ENCODE measurements at regions not wholly inside any gene's neighbourhood (a gene's known extent, or its start where the extent isn't known, plus 50 kb on each side); places are given as distances from the start of the nearest gene placed in this dataset.

DNA sequence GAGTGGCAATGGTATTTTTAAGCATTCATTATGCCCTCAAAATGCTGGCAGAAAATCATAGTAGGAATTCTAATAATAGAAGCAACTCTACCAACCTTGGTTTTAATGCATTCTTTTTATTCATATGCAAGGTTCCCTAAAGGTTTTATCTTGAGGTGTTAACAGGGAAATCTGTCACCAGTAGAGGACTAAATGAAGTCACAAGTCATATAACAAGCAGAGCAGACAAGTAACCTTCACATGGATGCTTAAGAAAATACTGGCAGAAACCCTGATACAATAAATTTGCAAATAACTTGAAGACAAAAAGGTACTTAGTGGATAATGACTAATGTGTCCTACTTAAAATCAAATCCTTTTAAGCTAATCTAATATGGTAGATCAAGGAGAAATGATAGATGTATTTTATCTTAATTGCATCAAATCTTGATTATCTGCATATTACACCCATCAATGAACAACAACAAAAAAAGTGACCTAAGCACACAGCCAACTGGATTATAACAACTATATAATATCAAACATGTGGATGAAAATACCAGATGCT, 73.3 kb downstream of the RFC3 start:
- H3K27me3 ChIP-seq (ENCODE audit: control insufficient read depth, insufficient read depth, low read length): no peaks in the 10 kb centered on the region
- no peaks in the 10 kb centered on the region for H3K4me1 ChIP-seq (ENCODE audit: control insufficient read depth, insufficient read depth, low read length)
- no peaks in the 10 kb centered on the region for H3K9me3 ChIP-seq (ENCODE audit: control insufficient read depth, insufficient read depth, low read length)
- no peaks in the 10 kb centered on the region for H3K36me3 ChIP-seq (ENCODE audit: control insufficient read depth, insufficient read depth, low read length)
- no peak overlapping the region for H3K9ac ChIP-seq (ENCODE audit: low read depth, low read length)
- no peak overlapping the region for H3K4me3 ChIP-seq (ENCODE audit: low read depth, low read length)

DNA sequence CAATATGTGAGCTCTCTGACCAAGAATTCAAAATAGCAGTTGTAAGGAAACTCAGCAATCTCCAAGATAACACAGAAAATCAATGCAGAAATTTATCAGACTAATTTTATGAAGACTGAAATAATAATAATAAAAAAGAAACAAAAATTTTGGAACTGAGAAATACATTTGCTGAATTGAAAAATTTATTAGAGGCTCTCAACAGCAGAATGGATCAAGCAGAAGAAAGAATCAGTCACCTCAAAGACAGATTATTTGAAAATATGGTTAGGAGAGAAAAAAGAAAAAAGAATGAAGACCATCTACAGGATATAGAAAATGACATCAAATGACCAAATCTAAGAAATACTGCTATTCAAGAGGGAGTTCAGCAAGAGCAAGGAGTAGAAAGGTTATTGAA, 75.6 kb downstream of the RFC3 start:
- Histone ChIP-seq H3K9ac (ENCODE audit: low read depth, low read length) (no peak overlapping the region), H3K4me3 (ENCODE audit: low read depth, low read length) (no peak overlapping the region), H3K36me3 (ENCODE audit: control insufficient read depth, insufficient read depth, low read length) (no peaks in the 10 kb centered on the region), H3K27me3 (ENCODE audit: control insufficient read depth, insufficient read depth, low read length) (no peaks in the 10 kb centered on the region), H3K4me1 (ENCODE audit: control insufficient read depth, insufficient read depth, low read length) (no peaks in the 10 kb centered on the region), H3K9me3 (ENCODE audit: control insufficient read depth, insufficient read depth, low read length) (no peaks in the 10 kb centered on the region)

- Histone ChIP-seq H3K4me1 (ENCODE audit: control insufficient read depth, insufficient read depth, low read length) (no peaks in the 10 kb centered on the region), H3K27me3 (ENCODE audit: control insufficient read depth, insufficient read depth, low read length) (no peaks in the 10 kb centered on the region), H3K9ac (ENCODE audit: low read depth, low read length) (no peak overlapping the region), H3K9me3 (ENCODE audit: control insufficient read depth, insufficient read depth, low read length) (no peaks in the 10 kb centered on the region), H3K36me3 (ENCODE audit: control insufficient read depth, insufficient read depth, low read length) (no peaks in the 10 kb centered on the region), H3K4me3 (ENCODE audit: low read depth, low read length) (no peak overlapping the region)
These were observed 86.5 kb downstream of the RFC3 start for GRCh38 chr13:33904431-33904830.

DNA sequence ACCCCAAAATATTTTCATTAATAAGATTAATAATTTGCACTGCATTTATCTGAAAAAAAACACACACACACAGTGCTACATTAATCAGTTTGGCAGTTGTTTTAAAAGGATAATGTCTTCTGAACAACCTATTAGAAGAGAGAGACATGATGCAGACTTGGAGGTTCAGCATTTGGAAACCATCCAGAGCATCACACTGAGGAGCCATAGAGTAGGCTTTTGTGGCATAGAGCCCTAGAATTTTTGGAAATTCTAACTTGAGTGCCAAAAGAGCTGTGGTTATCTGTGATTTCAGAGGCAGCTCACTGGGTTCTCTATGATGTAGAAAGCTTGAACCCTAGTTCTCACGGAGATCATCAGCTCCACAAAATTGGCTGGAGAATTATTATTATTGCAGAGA, 90.2 kb downstream of the RFC3 start:
- no peaks in the 10 kb centered on the region for H3K9me3 ChIP-seq (ENCODE audit: control insufficient read depth, insufficient read depth, low read length)
- H3K4me1 ChIP-seq (ENCODE audit: control insufficient read depth, insufficient read depth, low read length): no peaks in the 10 kb centered on the region
- no peaks in the 10 kb centered on the region for H3K36me3 ChIP-seq (ENCODE audit: control insufficient read depth, insufficient read depth, low read length)
- no peaks in the 10 kb centered on the region for H3K27me3 ChIP-seq (ENCODE audit: control insufficient read depth, insufficient read depth, low read length)
- H3K9ac ChIP-seq (ENCODE audit: low read depth, low read length): no peak overlapping the region
- H3K4me3 ChIP-seq (ENCODE audit: low read depth, low read length): no peak overlapping the region

- H3K36me3 ChIP-seq (ENCODE audit: control insufficient read depth, insufficient read depth, low read length): no peaks in the 10 kb centered on the region
- H3K4me3 ChIP-seq (ENCODE audit: low read depth, low read length): no peak overlapping the region
- no peaks in the 10 kb centered on the region for H3K9me3 ChIP-seq (ENCODE audit: control insufficient read depth, insufficient read depth, low read length)
- no peaks in the 10 kb centered on the region for H3K4me1 ChIP-seq (ENCODE audit: control insufficient read depth, insufficient read depth, low read length)
- no peak overlapping the region for H3K9ac ChIP-seq (ENCODE audit: low read depth, low read length)
- H3K27me3 ChIP-seq (ENCODE audit: control insufficient read depth, insufficient read depth, low read length): no peaks in the 10 kb centered on the region
These were observed 92.3 kb downstream of the RFC3 start for GRCh38 chr13:33910255-33910654.

DNA sequence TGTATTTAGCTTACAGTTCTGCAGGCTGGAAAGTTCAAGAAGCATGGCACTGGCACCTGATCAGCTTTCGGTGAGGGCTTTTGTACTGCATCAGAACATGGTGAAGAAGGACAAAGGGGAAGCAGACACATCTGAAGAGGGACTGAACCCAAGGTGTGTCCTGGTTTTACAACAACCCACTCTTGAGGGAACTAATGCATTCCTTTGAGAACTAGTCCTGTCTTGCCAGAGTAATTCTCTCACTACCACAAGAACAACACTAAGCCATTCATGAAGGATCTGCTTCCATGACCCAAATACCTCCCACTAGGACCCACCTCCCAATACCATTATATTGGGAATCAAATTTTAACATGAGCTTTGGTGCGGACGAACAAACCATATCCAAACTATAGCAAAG, 93.6 kb downstream of the RFC3 start:
- Histone ChIP-seq H3K9me3 (ENCODE audit: control insufficient read depth, insufficient read depth, low read length) (no peaks in the 10 kb centered on the region), H3K36me3 (ENCODE audit: control insufficient read depth, insufficient read depth, low read length) (no peaks in the 10 kb centered on the region), H3K4me1 (ENCODE audit: control insufficient read depth, insufficient read depth, low read length) (no peaks in the 10 kb centered on the region), H3K4me3 (ENCODE audit: low read depth, low read length) (no peak overlapping the region), H3K9ac (ENCODE audit: low read depth, low read length) (no peak overlapping the region), H3K27me3 (ENCODE audit: control insufficient read depth, insufficient read depth, low read length) (no peaks in the 10 kb centered on the region)

GRCh38 chr13:33913829-33914228, 95.9 kb downstream of the RFC3 start:
- no peak overlapping the region for H3K9ac ChIP-seq (ENCODE audit: low read depth, low read length)

DNA sequence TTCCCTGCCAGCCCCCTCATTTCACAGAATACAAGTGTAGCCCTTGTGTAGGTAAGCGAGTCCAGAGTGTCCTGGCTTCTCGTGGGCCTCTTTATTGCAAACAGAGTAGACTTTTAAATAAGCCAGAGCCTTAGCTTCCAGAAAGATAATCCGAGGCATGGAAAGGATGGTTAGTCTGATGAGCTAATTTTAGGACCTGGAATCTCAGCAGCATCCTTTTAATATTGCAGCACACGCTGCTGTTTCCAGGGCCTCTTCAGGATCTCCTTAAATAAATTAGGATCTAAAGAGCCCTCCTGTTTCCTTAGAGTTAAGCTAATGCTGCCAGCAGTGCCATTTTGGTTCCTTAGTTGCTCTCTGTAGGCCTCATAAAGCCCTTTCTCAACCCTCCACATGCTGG, 99.2 kb downstream of the RFC3 start:
- H3K4me3 ChIP-seq (ENCODE audit: low read depth, low read length): no peak overlapping the region
- H3K9me3 ChIP-seq (ENCODE audit: control insufficient read depth, insufficient read depth, low read length): no peaks in the 10 kb centered on the region
- H3K36me3 ChIP-seq (ENCODE audit: control insufficient read depth, insufficient read depth, low read length): no peaks in the 10 kb centered on the region
- no peaks in the 10 kb centered on the region for H3K4me1 ChIP-seq (ENCODE audit: control insufficient read depth, insufficient read depth, low read length)
- H3K9ac ChIP-seq (ENCODE audit: low read depth, low read length): no peak overlapping the region
- no peaks in the 10 kb centered on the region for H3K27me3 ChIP-seq (ENCODE audit: control insufficient read depth, insufficient read depth, low read length)

More at GRCh38 chr13:33913829-33914228, 95.9 kb downstream of the RFC3 start:
- Histone ChIP-seq H3K36me3 (ENCODE audit: control insufficient read depth, insufficient read depth, low read length) (no peaks in the 10 kb centered on the region), H3K4me3 (ENCODE audit: low read depth, low read length) (no peak overlapping the region), H3K9me3 (ENCODE audit: control insufficient read depth, insufficient read depth, low read length) (no peaks in the 10 kb centered on the region), H3K4me1 (ENCODE audit: control insufficient read depth, insufficient read depth, low read length) (no peaks in the 10 kb centered on the region), H3K27me3 (ENCODE audit: control insufficient read depth, insufficient read depth, low read length) (no peaks in the 10 kb centered on the region)

DNA sequence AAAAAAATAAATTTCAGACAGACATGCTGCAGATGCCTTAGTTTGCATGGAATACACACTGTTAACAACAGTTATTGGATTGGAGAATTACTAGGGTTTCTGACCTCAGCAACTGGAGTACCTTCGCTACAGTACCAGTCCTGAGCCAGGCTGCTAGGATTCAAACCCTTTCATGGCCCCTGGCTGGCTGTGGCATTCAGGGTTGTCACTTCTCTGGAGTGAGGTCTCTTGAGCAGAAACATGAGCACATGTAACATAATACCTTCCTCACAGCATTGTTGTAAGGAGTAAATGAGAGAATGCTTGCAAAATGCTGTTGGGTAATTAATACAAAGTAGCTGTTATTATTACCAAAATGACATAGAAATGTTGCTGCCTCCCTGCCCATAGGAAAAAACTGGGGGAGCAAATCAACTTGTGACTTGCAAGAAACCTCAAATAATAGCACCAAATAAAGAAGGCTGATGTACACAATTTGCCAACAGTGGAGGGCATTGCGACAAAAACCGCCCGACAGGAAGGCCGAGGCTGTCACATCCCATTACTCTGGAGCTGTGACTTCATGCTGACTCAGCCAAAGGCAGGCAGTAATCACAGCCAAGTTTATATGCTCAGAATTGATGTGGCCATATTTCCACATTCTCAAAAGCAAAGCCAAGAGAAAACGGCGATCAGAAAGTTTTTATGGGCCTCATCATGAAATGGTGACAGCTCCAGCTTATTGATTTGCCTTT, 100.4 kb downstream of the RFC3 start:
- H3K36me3 ChIP-seq (ENCODE audit: control insufficient read depth, insufficient read depth, low read length): no peaks in the 10 kb centered on the region
- H3K4me1 ChIP-seq (ENCODE audit: control insufficient read depth, insufficient read depth, low read length): no peaks in the 10 kb centered on the region
- peak overlapping the region; percentile 39 for H3K9ac ChIP-seq (ENCODE audit: low read depth, low read length)
- no peak overlapping the region for H3K4me3 ChIP-seq (ENCODE audit: low read depth, low read length)
- H3K27me3 ChIP-seq (ENCODE audit: control insufficient read depth, insufficient read depth, low read length): no peaks in the 10 kb centered on the region
- H3K9me3 ChIP-seq (ENCODE audit: control insufficient read depth, insufficient read depth, low read length): no peaks in the 10 kb centered on the region

GRCh38 chr13:33919120-33919519, 101.2 kb downstream of the RFC3 start:
- Histone ChIP-seq H3K4me1 (ENCODE audit: control insufficient read depth, insufficient read depth, low read length) (no peaks in the 10 kb centered on the region), H3K9ac (ENCODE audit: low read depth, low read length) (no peak overlapping the region), H3K27me3 (ENCODE audit: control insufficient read depth, insufficient read depth, low read length) (no peaks in the 10 kb centered on the region), H3K9me3 (ENCODE audit: control insufficient read depth, insufficient read depth, low read length) (no peaks in the 10 kb centered on the region), H3K4me3 (ENCODE audit: low read depth, low read length) (no peak overlapping the region), H3K36me3 (ENCODE audit: control insufficient read depth, insufficient read depth, low read length) (no peaks in the 10 kb centered on the region)

GRCh38 chr13:33925563-33925962, 107.6 kb downstream of the RFC3 start:
- H3K4me3 ChIP-seq (ENCODE audit: low read depth, low read length): no peak overlapping the region
- H3K9me3 ChIP-seq (ENCODE audit: control insufficient read depth, insufficient read depth, low read length): no peaks in the 10 kb centered on the region
- no peak overlapping the region for H3K9ac ChIP-seq (ENCODE audit: low read depth, low read length)
- no peaks in the 10 kb centered on the region for H3K4me1 ChIP-seq (ENCODE audit: control insufficient read depth, insufficient read depth, low read length)
- no peaks in the 10 kb centered on the region for H3K27me3 ChIP-seq (ENCODE audit: control insufficient read depth, insufficient read depth, low read length)
- H3K36me3 ChIP-seq (ENCODE audit: control insufficient read depth, insufficient read depth, low read length): no peaks in the 10 kb centered on the region

DNA sequence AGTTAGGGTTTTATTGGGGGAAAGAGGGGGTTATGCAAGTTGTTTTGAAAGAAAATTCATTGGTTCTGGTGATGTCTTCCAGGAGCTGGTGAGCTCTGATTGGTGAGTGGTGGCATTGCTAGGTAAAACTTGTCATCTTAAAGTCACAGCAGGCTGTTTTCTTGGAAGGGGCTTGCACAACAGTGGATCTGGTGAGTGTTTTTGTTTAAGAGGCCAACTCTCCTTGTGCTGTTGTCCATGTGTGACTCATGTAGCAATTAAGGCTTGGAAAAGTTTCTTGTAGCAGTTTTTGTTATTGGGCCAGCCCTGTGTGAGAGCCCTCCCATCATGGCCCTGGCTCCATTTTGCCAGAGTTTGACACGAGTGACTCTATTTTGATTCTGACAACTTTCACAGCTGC, 109.4 kb downstream of the RFC3 start:
- no peaks in the 10 kb centered on the region for H3K9me3 ChIP-seq (ENCODE audit: control insufficient read depth, insufficient read depth, low read length)

More for the DNA sequence above, 109.4 kb downstream of the RFC3 start:
- Histone ChIP-seq H3K27me3 (ENCODE audit: control insufficient read depth, insufficient read depth, low read length) (no peaks in the 10 kb centered on the region), H3K9ac (ENCODE audit: low read depth, low read length) (no peak overlapping the region), H3K36me3 (ENCODE audit: control insufficient read depth, insufficient read depth, low read length) (no peaks in the 10 kb centered on the region), H3K4me1 (ENCODE audit: control insufficient read depth, insufficient read depth, low read length) (no peaks in the 10 kb centered on the region), H3K4me3 (ENCODE audit: low read depth, low read length) (no peak overlapping the region)
